Endothelial cell of umbilical vein (primary cell): ENCODE measurements at regions not wholly inside any gene's neighbourhood (a gene's known extent, or its start where the extent isn't known, plus 50 kb on each side); places are given as distances from the start of the nearest gene placed in this dataset.

Experiments
- CTCF ChIP-seq, 2 donors: IDR thresholded peaks; 1 replicate in 1 of 2; 2 replicates in 1 of 2; pipeline ENCODE4 v1.5.1; 2011; ENCODE audit warnings: low read length in 2 of 2, mild to moderate bottlenecking in 2 of 2, moderate library complexity in 2 of 2, control low read depth in 1 of 2, inconsistent platforms in 1 of 2, low read depth in 1 of 2; ENCODE audit not compliant: insufficient read depth in 1 of 2; ENCODE audit errors: extremely low read depth in 1 of 2
- POLR2A ChIP-seq: IDR thresholded peaks from 2 replicates; pipeline ENCODE4 v1.6.1; 2012; ENCODE audit warnings: low read depth, mild to moderate bottlenecking, control low read depth, low read length

- no peak for TF ChIP-seq POLR2A
- no peak for TF ChIP-seq CTCF (IDR thresholded peaks at IDR 0.05; ENCODE audit: extremely low read depth in 1 of 2, insufficient read depth in 1 of 2, low read depth in 1 of 2, low read length in 2 of 2)
These were observed 140.3 kb downstream of the LYPLAL1 start for GRCh38 chr1:219313961-219314360.
